Breast epithelium (tissue), 4 donors: ENCODE measurements at regions not wholly inside any gene's neighbourhood (a gene's known extent, or its start where the extent isn't known, plus 50 kb on each side); places are given as distances from the start of the nearest gene placed in this dataset.

Experiments
- DNase-seq, 2 donors: peaks; one replicate each; pipeline ENCODE4 v3.0.0-alpha.2; 2019; ENCODE audit warnings: low spot score in 2 of 2
- H3K27ac ChIP-seq, 2 donors: fragments of 200-600 bp; sonication (generic) in 1 of 2; one replicate each; pipeline ENCODE4 v1.5.1; 2016 to 2019; ENCODE audit warnings: mild to moderate bottlenecking in 1 of 2
- H3K27me3 ChIP-seq, 2 donors: fragments of 200-600 bp; sonication (generic) in 1 of 2; one replicate each; pipeline versions ENCODE4 v1.5.1 to v1.6.0; 2017 to 2019; ENCODE audit warnings: control low read depth in 1 of 2, mild to moderate bottlenecking in 1 of 2
- H3K36me3 ChIP-seq: fragments of 200-600 bp; one replicate; pipeline ENCODE4 v1.5.1; 2019
- H3K4me1 ChIP-seq, 2 donors: fragments of 200-600 bp; sonication (generic); one replicate each; pipeline ENCODE4 v1.5.1; 2016 to 2019; ENCODE audit warnings: control low read depth in 1 of 2
- H3K4me3 ChIP-seq, 3 donors: fragments of 200-600 bp; sonication (generic); 1 replicate in 2 of 3; 2 replicates in 1 of 3; pipeline ENCODE4 v1.5.1; 2016 to 2019; ENCODE audit warnings: mild to moderate bottlenecking in 3 of 3, moderate library complexity in 2 of 3
- H3K9me3 ChIP-seq, 2 donors: fragments of 200-600 bp; sonication (generic) in 1 of 2; one replicate each; pipeline ENCODE4 v1.5.1; 2016 to 2019; ENCODE audit warnings: control low read depth in 1 of 2
- POLR2A ChIP-seq: fragments of 450-650 bp; IDR thresholded peaks from one replicate; pipeline ENCODE4 v1.6.1; 2016; ENCODE audit warnings: antibody characterized with exemption, mild to moderate bottlenecking, moderate library complexity
- POLR2AphosphoS5 ChIP-seq, 3 donors: sonication (generic); formaldehyde crosslinking; IDR thresholded peaks; one replicate each; pipeline ENCODE4 v1.6.1; 2017; ENCODE audit warnings: antibody characterized with exemption in 3 of 3
- intact Hi-C: fragments of 100-400 bp; cut with DNase I; formaldehyde crosslinking; loops from one replicate; pipeline ENCODE4 v1.15.1; 2023; ENCODE audit warnings: low total_unique reads
- TF ChIP-seq, protein P1 (sequence below), 3 donors: fragments of 450-650 bp; IDR thresholded peaks; one replicate each; pipeline ENCODE4 v1.5.1; 2016 to 2017; ENCODE audit warnings: antibody characterized with exemption in 3 of 3, mild to moderate bottlenecking in 3 of 3, moderate library complexity in 3 of 3

- Histone ChIP-seq H3K27me3 (no peaks in the 10 kb centered on the region), H3K4me1 (no peaks in the 10 kb centered on the region), H3K27ac (no peak overlapping the region), H3K4me3 (no peak overlapping the region), H3K9me3 (no peaks in the 10 kb centered on the region), H3K36me3 (no peaks in the 10 kb centered on the region)
- no peak for DNase-seq
- intact Hi-C loops = no loop called here
- TF ChIP-seq POLR2A (no peak), POLR2AphosphoS5 (IDR thresholded peaks at IDR 0.05) (no peak)
- TF ChIP-seq, protein P1, sequence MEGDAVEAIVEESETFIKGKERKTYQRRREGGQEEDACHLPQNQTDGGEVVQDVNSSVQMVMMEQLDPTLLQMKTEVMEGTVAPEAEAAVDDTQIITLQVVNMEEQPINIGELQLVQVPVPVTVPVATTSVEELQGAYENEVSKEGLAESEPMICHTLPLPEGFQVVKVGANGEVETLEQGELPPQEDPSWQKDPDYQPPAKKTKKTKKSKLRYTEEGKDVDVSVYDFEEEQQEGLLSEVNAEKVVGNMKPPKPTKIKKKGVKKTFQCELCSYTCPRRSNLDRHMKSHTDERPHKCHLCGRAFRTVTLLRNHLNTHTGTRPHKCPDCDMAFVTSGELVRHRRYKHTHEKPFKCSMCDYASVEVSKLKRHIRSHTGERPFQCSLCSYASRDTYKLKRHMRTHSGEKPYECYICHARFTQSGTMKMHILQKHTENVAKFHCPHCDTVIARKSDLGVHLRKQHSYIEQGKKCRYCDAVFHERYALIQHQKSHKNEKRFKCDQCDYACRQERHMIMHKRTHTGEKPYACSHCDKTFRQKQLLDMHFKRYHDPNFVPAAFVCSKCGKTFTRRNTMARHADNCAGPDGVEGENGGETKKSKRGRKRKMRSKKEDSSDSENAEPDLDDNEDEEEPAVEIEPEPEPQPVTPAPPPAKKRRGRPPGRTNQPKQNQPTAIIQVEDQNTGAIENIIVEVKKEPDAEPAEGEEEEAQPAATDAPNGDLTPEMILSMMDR (IDR thresholded peaks at IDR 0.05) = no peak
Observed at GRCh38 chr1:68378296-68379084, 71.3 kb downstream of the RPE65 start.

- Histone ChIP-seq H3K4me3 (no peak overlapping the region), H3K27me3 (no peaks in the 10 kb centered on the region), H3K36me3 (no peaks in the 10 kb centered on the region), H3K27ac (no peak overlapping the region), H3K9me3 (no peaks in the 10 kb centered on the region), H3K4me1 (no peaks in the 10 kb centered on the region)
- no peak for DNase-seq
- no peak for TF ChIP-seq POLR2A
- intact Hi-C loops = no loop called here
Observed at GRCh38 chr1:68377098-68377497, 72.7 kb downstream of the RPE65 start.

DNA sequence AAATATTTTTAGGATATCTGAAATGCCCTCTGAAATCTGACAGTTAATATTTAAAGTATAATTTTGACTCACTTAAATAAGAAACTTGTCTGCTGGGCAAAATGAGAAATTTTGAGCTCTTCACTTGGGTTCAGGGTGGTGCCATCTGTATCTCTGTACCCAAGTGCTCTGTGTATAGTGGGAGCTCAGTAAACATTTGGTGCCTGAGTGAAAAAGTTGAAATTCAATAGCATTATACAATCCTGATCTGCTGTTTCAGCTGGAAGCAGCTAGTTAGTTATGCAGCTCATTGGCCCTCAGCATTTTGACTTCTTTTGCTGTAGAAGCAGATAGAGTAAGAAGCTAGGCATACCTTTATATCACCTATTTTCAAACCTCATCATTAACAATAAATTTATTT is 73.3 kb downstream of the RPE65 start:
- Histone ChIP-seq H3K4me1 (no peaks in the 10 kb centered on the region), H3K4me3 (no peak overlapping the region), H3K27me3 (no peaks in the 10 kb centered on the region), H3K36me3 (no peaks in the 10 kb centered on the region), H3K27ac (no peak overlapping the region), H3K9me3 (no peaks in the 10 kb centered on the region)
- intact Hi-C loops = no loop called here
- DNase-seq = no peak
- TF ChIP-seq POLR2A (no peak), POLR2AphosphoS5 (IDR thresholded peaks at IDR 0.05) (no peak)
- TF ChIP-seq, protein P1 (IDR thresholded peaks at IDR 0.05) = no peak

- Histone ChIP-seq H3K4me3 (no peak overlapping the region), H3K27ac (no peak overlapping the region), H3K36me3 (no peaks in the 10 kb centered on the region), H3K27me3 (no peaks in the 10 kb centered on the region), H3K9me3 (no peaks in the 10 kb centered on the region), H3K4me1 (no peaks in the 10 kb centered on the region)
- intact Hi-C loops = no loop called here
- DNase-seq = no peak
- TF ChIP-seq POLR2A = no peak
- TF ChIP-seq, protein P1 (IDR thresholded peaks at IDR 0.05) = no peak
- no peak for TF ChIP-seq POLR2AphosphoS5 (IDR thresholded peaks at IDR 0.05)
Observed at GRCh38 chr1:68375919-68376318, 73.8 kb downstream of the RPE65 start.

- intact Hi-C loops = no loop called here
- TF ChIP-seq, protein P1 (IDR thresholded peaks at IDR 0.05) = no peak
- no peak for TF ChIP-seq POLR2A
- no peaks in the 10 kb centered on the region for H3K9me3 ChIP-seq
- no peaks in the 10 kb centered on the region for H3K4me1 ChIP-seq
- H3K4me3 ChIP-seq = no peak overlapping the region
- DNase-seq = no peak
- no peaks in the 10 kb centered on the region for H3K36me3 ChIP-seq
- H3K27ac ChIP-seq = no peak overlapping the region
- no peaks in the 10 kb centered on the region for H3K27me3 ChIP-seq
Observed at GRCh38 chr1:68373173-68373572, 76.6 kb downstream of the RPE65 start.
